Thyroid gland (tissue), 4 donors: ENCODE measurements at regions not wholly inside any gene's neighbourhood (a gene's known extent, or its start where the extent isn't known, plus 50 kb on each side); places are given as distances from the start of the nearest gene placed in this dataset.

ENCODE experiments used
- DNase-seq, 2 donors: peaks; one replicate each; pipeline ENCODE4 v3.0.0-alpha.2; 2019
- H3K27ac ChIP-seq, 3 donors: fragments of 200-600 bp; sonication (generic); 1 replicate in 2 of 3; 2 replicates in 1 of 3; pipeline ENCODE4 v1.5.1; 2016 to 2019; ENCODE audit warnings: mild to moderate bottlenecking in 1 of 3, moderate library complexity in 1 of 3
- H3K27me3 ChIP-seq: fragments of 200-600 bp; sonication (generic); one replicate; pipeline ENCODE4 v1.5.1; 2019
- H3K36me3 ChIP-seq, 2 donors: fragments of 200-600 bp; sonication (generic); one replicate each; pipeline ENCODE4 v1.5.1; 2016 to 2019
- H3K4me1 ChIP-seq, 2 donors: fragments of 200-600 bp; sonication (generic); one replicate each; pipeline ENCODE4 v1.5.1; 2017 to 2019
- H3K4me3 ChIP-seq, 3 donors: fragments of 200-600 bp; sonication (generic); replicated peaks in 1 of 3; 1 replicate in 2 of 3; 2 replicates in 1 of 3; pipeline ENCODE4 v1.5.1; 2016; ENCODE audit warnings: mild to moderate bottlenecking in 1 of 3
- H3K9me3 ChIP-seq: fragments of 200-600 bp; sonication (generic); one replicate; pipeline ENCODE4 v1.5.1; 2017
- CTCF ChIP-seq, 6 experiments: fragments of 200-600 bp in 3 of 6; fragments of 450-650 bp in 3 of 6; sonication (generic) in 3 of 6; IDR thresholded peaks; one replicate each; pipeline ENCODE4 v1.5.1; 2016 to 2019; ENCODE audit warnings: antibody characterized with exemption in 6 of 6, mild to moderate bottlenecking in 2 of 6, inconsistent platforms in 1 of 6, moderate library complexity in 1 of 6
- POLR2A ChIP-seq, 2 donors: fragments of 450-650 bp; IDR thresholded peaks; one replicate each; pipeline ENCODE4 v1.6.1; 2017; ENCODE audit warnings: antibody characterized with exemption in 2 of 2, mild to moderate bottlenecking in 2 of 2, moderate library complexity in 1 of 2
- WGBS, 2 donors: methylation state at CpG; one replicate each; pipeline ENCODE4 v1.1.5; 2017; 5-methylcytosine and 5-hydroxymethylcytosine counted together
- intact Hi-C: fragments of 100-400 bp; cut with DNase I; formaldehyde crosslinking; loops from one replicate; pipeline ENCODE4 v1.15.1; 2023

DNA sequence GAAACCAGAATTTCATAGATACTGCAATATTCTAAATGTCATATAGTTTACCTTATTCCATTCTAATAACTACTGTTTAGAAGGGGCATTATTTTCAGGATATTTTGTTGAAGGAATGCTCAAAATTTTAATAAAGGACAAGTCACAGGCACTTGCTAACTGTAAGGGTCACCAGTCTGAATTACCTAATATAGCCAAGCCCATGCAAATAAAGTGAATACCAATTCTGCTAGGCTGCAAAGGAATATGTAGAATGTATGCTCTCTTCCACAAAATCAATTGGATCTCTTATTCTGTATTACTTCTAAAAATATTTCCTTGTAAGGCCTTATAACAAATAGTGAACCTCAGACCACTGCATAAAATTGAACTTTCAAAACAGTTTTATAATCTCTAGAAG is 52.3 kb upstream of the FAT4 start:
- no peak overlapping the region for H3K27ac ChIP-seq
- H3K4me1 ChIP-seq, result no peaks in the 10 kb centered on the region
- H3K27me3 ChIP-seq, result no peaks in the 10 kb centered on the region
- TF ChIP-seq CTCF (IDR thresholded peaks at IDR 0.05), result no peak
- TF ChIP-seq POLR2A (IDR thresholded peaks at IDR 0.05), result no peak
- no peaks in the 10 kb centered on the region for H3K36me3 ChIP-seq
- intact Hi-C loops, result no loop called here
- no peaks in the 10 kb centered on the region for H3K9me3 ChIP-seq
- no peak overlapping the region for H3K4me3 ChIP-seq
- DNase-seq, result no peak

DNA sequence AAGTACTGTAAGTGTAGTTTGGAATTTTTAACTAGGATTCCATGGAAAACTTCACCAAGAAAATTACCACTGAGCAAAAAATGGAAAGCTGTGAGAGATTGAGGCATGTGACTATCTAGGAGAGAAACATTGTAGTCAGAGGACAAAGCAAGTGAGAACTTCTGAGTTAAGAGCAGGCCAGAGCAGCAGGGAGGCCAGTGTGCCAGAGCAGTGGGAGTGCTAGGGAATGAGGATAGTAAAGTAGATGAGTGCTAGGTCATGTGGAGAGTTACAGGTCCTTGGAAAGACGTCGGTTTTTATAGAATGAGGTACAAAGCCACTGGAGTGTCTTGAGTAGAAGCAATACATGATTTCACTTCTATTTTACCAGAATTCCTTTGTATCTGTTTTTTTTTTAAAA is 52.7 kb upstream of the FAT4 start:
- no peaks in the 10 kb centered on the region for H3K9me3 ChIP-seq
- no peaks in the 10 kb centered on the region for H3K36me3 ChIP-seq
- 42 to 53% methylated on average over 2 of the region's 2 CpGs for WGBS, 2 donors
- no peak for DNase-seq
- H3K4me1 ChIP-seq, result no peaks in the 10 kb centered on the region
- no peaks in the 10 kb centered on the region for H3K27me3 ChIP-seq
- intact Hi-C loops, result no loop called here
- no peak for TF ChIP-seq CTCF (IDR thresholded peaks at IDR 0.05)
- no peak for TF ChIP-seq POLR2A (IDR thresholded peaks at IDR 0.05)
- no peak overlapping the region for H3K4me3 ChIP-seq
- no peak overlapping the region for H3K27ac ChIP-seq

GRCh38 chr4:125254106-125254505 is 60.6 kb upstream of the FAT4 start:
- intact Hi-C loops, result no loop called here
- WGBS, 2 donors, result 61 to 68% methylated on average over 1 of the region's 1 CpG
- Histone ChIP-seq H3K27ac (no peak overlapping the region), H3K4me1 (no peaks in the 10 kb centered on the region), H3K36me3 (no peaks in the 10 kb centered on the region), H3K9me3 (no peaks in the 10 kb centered on the region), H3K27me3 (no peaks in the 10 kb centered on the region), H3K4me3 (no peak overlapping the region)
- DNase-seq, result no peak
- TF ChIP-seq POLR2A (IDR thresholded peaks at IDR 0.05), result no peak
- no peak for TF ChIP-seq CTCF (IDR thresholded peaks at IDR 0.05)

GRCh38 chr4:125244848-125245450 is 69.8 kb upstream of the FAT4 start:
- no peak for DNase-seq
- Histone ChIP-seq H3K36me3 (no peaks in the 10 kb centered on the region), H3K4me1 (no peaks in the 10 kb centered on the region), H3K27ac (no peak overlapping the region), H3K4me3 (no peak overlapping the region), H3K9me3 (no peaks in the 10 kb centered on the region), H3K27me3 (no peaks in the 10 kb centered on the region)
- WGBS, 2 donors, result 45 to 48% methylated on average over 2 of the region's 2 CpGs
- intact Hi-C loops, result loop anchor here (5.0 kb wide), 1 partner anchor 913 kb away; no protein-coding TSS in a partner anchor
- TF ChIP-seq POLR2A (IDR thresholded peaks at IDR 0.05) (no peak), CTCF (IDR thresholded peaks at IDR 0.05) (peak in 4 of 6 experiments; percentile 4 to 50 (median 42))

GRCh38 chr4:125243789-125244397 is 70.9 kb upstream of the FAT4 start:
- no peak for DNase-seq
- Histone ChIP-seq H3K4me3 (no peak overlapping the region), H3K27ac (no peak overlapping the region), H3K27me3 (no peaks in the 10 kb centered on the region), H3K9me3 (no peaks in the 10 kb centered on the region), H3K36me3 (no peaks in the 10 kb centered on the region), H3K4me1 (no peaks in the 10 kb centered on the region)
- TF ChIP-seq CTCF (IDR thresholded peaks at IDR 0.05) (no peak), POLR2A (IDR thresholded peaks at IDR 0.05) (no peak)
- intact Hi-C loops, result loop anchor here (5.0 kb wide), 1 partner anchor 912 kb away; no protein-coding TSS in a partner anchor
- WGBS, 2 donors, result 74 to 80% methylated on average over 3 of the region's 3 CpGs
